ENCODE measurements at regions not wholly inside any gene's neighbourhood (a gene's known extent, or its start where the extent isn't known, plus 50 kb on each side); places are given as distances from the start of the nearest gene placed in this dataset.

DNA sequence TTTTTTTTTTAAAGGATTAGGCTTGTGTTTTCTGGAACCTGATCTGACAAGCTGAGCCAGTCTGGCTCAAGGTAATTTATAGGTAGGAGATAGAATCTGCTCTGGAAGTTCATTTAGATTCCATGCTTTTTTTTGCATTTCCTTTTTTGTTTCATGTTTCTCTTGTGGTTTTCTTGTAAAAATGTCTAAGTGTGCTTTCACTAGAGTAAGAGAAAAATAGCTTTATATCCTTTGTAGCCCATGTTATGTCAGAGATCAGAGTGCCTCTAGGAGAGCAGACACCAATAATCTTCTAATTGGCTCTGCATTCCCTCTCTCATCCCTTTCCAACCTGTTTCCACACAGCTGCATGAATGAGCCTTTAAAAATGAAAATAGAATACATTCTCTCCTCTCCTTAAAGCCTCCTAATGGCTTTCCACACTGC, 389.8 kb upstream of the KCNMB2 start:
- H3K36me3 Mint-ChIP-seq = no peaks in the 10 kb centered on the region
- H3K9me3 Mint-ChIP-seq = no peaks in the 10 kb centered on the region

DNA sequence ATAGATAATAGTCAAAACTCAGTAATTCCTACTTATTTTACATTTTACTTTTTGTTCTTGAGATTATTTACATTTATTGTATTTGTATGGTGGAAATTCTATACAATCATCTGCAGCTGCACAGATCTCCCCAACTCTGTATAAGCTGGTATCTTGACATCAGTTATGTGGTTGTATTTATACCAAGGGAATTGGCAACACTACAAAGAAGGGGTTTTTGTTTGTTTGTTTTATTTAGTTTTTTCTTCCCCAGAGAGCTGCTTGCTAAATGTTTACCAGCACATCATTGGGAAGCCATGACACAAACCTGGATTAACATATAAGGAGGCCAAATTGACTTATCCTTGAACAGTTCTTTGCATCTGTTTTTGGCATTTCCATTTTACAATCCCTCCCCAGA, 389.2 kb upstream of the KCNMB2 start:
- H3K4me3 Mint-ChIP-seq = no peak overlapping the region
- no peaks in the 10 kb centered on the region for H3K9me3 Mint-ChIP-seq
- H3K4me1 Mint-ChIP-seq = peaks cover 15% of the 10 kb centered on the region
- no peaks in the 10 kb centered on the region for H3K27me3 Mint-ChIP-seq
- H3K27ac Mint-ChIP-seq = no peak overlapping the region
- H3K36me3 Mint-ChIP-seq = no peaks in the 10 kb centered on the region

More for the DNA sequence above, 389.8 kb upstream of the KCNMB2 start:
- Mint-ChIP-seq H3K4me3 (no peak overlapping the region), H3K27me3 (no peaks in the 10 kb centered on the region), H3K4me1 (peaks cover 11% of the 10 kb centered on the region), H3K27ac (no peak overlapping the region)

DNA sequence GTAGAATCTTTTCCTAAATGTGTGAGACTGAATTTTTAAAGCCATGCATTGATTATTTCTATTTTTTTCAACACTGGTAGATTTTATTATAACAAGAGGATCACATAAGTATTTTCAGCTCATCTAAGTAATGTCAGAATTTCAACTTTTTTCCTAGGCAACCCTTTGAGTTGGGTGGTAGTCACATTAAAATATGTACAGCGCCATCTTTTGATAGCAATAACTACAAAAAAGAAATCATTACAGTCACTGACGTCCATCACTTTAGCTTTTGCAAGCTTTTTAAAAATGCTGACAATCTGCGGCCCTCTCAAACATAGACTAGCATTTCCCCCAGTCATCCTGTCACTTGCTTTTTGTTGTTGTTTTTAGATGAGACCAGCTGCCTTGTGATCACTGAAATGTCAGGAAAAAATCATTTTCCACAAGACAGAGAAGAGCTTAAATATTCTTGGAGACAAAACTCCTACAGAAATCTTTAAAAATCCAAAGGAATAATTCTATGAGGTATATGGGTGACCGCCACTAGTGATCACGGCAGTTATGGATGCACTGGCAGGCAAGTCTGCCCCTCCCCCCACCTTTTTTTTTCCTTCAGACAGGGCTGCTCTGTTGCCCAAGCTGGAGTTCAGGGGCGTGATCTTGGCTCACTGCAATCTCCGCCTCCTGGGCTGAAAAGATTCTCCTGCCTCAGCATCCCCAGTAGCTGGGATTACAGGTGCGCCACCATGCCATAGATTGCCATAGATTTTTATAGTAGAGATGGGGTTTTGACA, 384.0 kb upstream of the KCNMB2 start:
- Mint-ChIP-seq H3K4me3 (no peak overlapping the region), H3K36me3 (no peaks in the 10 kb centered on the region), H3K4me1 (peaks cover 11% of the 10 kb centered on the region), H3K27ac (no peak overlapping the region), H3K27me3 (no peaks in the 10 kb centered on the region), H3K9me3 (no peaks in the 10 kb centered on the region)

DNA sequence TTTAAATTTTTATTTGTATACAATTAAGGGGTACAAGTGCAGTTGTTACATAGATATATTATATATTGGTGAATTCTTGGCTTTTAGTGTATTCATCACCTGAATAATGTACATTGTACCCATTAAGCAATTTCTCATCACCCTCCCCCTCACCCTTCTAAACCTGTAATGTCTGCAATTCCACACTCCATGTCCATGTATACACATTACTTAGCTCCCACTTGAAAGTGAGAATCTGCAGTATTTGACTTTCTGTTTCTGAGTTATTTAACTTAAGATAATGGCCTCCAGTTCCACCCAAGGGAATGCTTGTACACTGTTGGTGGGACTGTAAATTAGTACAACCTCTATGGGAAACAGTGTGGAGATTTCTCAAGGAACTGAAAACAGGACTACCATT, 383.2 kb upstream of the KCNMB2 start:
- H3K9me3 Mint-ChIP-seq = no peaks in the 10 kb centered on the region
- no peaks in the 10 kb centered on the region for H3K36me3 Mint-ChIP-seq
- peaks cover 11% of the 10 kb centered on the region for H3K4me1 Mint-ChIP-seq
- no peaks in the 10 kb centered on the region for H3K27me3 Mint-ChIP-seq
- H3K4me3 Mint-ChIP-seq = no peak overlapping the region
- no peak overlapping the region for H3K27ac Mint-ChIP-seq

DNA sequence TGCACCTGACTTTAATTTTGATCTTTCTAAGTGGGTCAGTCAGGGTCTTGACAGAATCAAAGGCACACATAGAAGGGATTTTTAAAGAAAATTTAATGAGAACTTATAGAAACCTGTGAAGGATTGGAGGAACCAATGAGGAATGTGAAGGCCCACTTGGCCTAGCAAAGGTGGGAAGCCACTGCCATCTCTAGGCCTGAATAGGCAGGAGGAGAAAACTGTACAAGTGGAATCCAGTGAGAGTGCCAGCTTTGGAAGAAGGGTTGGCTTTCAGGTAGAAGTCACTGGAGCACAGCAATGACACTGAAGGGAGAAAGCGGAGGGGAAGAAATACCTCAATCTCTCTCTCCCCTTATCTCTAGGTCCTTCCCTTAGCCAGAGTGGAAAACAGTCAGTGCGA, 380.7 kb upstream of the KCNMB2 start:
- H3K27me3 Mint-ChIP-seq = peaks cover 2% of the 10 kb centered on the region
- peaks cover 7% of the 10 kb centered on the region for H3K4me1 Mint-ChIP-seq
- H3K9me3 Mint-ChIP-seq = no peaks in the 10 kb centered on the region
- no peaks in the 10 kb centered on the region for H3K36me3 Mint-ChIP-seq
- no peak overlapping the region for H3K4me3 Mint-ChIP-seq
- no peak overlapping the region for H3K27ac Mint-ChIP-seq

DNA sequence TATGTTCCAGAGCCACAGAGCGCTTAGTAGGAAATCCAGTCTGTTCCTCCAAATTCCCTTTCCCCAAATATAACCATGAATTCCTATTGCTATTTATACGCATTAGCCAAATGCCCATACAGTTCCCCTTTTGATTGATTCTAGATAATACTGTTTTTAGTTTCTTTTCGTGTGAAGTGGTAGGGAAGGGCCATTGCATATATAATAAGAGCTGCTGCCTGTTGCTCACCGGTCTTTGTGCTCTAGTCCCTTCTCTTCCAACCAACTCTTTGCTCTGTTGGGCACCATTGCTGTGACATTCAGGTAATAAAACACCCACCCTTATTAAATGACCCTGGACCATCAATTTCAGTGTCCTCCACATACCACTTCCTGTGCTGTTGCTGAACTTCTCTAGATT, 379.9 kb upstream of the KCNMB2 start:
- Mint-ChIP-seq H3K36me3 (no peaks in the 10 kb centered on the region), H3K4me1 (peaks cover 7% of the 10 kb centered on the region), H3K4me3 (no peak overlapping the region), H3K27ac (no peak overlapping the region), H3K27me3 (peaks cover 2% of the 10 kb centered on the region), H3K9me3 (no peaks in the 10 kb centered on the region)

DNA sequence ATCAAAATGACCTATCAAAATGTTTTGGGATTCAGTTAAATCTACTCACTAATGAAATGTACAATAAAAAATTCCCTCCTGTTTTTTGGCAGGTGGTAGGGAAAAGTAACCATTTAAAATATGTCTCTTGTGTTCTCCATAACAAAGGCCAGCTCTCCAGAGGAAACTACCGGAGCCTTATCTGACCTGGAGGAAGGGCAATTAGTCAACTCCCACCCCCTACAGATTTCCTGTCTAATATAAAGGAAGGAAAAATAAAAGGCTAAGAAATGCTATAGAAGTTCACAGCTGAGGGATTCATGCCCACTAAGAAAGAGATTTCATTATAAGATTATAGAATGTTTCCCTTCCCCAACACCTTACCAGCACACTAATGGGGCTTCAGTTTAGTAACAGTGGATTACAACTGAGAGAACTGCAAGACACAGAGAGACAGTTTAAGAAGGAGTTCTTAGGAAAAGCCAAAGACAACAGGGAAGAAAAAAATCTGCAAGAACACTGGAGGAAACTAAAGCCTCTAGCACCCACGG, 376.5 kb upstream of the KCNMB2 start:
- no peaks in the 10 kb centered on the region for H3K36me3 Mint-ChIP-seq
- H3K4me1 Mint-ChIP-seq = no peaks in the 10 kb centered on the region
- H3K27ac Mint-ChIP-seq = no peak overlapping the region
- no peaks in the 10 kb centered on the region for H3K9me3 Mint-ChIP-seq
- peaks cover 5% of the 10 kb centered on the region for H3K27me3 Mint-ChIP-seq
- H3K4me3 Mint-ChIP-seq = no peak overlapping the region

DNA sequence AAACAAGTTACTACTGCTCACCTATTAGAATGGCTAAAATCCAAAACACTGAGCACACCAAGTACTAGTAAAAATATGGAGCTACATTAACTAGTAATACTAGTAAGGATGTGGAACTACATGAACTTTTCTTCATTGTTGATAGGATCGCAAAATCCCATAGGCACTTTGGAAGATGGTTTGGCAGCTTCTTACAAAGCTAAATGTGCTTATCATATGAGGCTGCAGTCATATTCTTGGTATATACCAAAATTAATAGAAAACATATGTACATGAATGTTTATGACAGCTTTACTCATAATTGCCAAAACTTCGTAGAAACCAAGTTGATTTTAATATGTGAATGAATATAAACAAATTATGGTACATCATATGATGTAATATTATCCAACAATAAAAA, 366.8 kb upstream of the KCNMB2 start:
- no peaks in the 10 kb centered on the region for H3K36me3 Mint-ChIP-seq
- peaks cover 3% of the 10 kb centered on the region for H3K27me3 Mint-ChIP-seq
- H3K9me3 Mint-ChIP-seq = no peaks in the 10 kb centered on the region
- H3K4me3 Mint-ChIP-seq = no peak overlapping the region
- H3K27ac Mint-ChIP-seq = no peak overlapping the region
- H3K4me1 Mint-ChIP-seq = no peaks in the 10 kb centered on the region

DNA sequence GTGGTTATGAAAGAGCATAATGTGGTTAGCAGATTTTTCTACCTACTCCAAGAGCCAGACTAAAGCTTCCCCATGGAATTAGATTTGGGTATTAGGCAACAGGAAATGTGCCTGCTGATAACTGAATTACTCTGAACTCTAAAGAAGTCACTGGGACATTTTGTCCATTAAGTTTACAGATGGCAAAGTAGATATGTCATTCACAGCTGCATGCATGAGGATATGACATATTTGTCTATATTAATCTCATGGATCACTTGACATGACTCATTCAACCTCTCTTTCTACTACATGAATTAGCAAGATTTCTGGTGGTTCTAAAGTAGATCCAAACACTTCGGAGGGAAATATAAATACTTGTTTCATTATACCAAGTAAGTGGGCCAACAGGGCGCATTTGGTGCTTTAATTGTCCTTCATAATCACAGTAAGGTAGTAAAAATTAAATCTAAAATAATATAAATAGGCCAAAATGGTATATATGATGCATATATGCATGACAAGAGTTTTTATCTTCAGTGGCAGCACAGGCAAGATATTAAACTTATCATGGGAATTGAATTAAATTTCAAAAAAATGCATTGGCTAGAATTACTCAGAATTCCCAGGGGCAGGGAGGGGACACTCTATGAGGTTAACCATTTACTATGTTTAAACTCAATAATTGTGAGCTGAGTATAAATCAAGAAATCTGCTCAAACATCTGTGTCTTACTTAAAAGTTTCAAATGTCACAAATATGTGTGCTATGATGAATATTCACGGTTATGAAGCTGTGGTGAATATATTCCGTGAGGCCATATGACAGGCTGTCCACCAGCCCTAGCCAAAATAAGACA, 365.3 kb upstream of the KCNMB2 start:
- no peaks in the 10 kb centered on the region for H3K4me1 Mint-ChIP-seq
- H3K4me3 Mint-ChIP-seq = no peak overlapping the region
- H3K27ac Mint-ChIP-seq = no peak overlapping the region
- peaks cover 3% of the 10 kb centered on the region for H3K27me3 Mint-ChIP-seq
- H3K9me3 Mint-ChIP-seq = no peaks in the 10 kb centered on the region
- H3K36me3 Mint-ChIP-seq = no peaks in the 10 kb centered on the region

DNA sequence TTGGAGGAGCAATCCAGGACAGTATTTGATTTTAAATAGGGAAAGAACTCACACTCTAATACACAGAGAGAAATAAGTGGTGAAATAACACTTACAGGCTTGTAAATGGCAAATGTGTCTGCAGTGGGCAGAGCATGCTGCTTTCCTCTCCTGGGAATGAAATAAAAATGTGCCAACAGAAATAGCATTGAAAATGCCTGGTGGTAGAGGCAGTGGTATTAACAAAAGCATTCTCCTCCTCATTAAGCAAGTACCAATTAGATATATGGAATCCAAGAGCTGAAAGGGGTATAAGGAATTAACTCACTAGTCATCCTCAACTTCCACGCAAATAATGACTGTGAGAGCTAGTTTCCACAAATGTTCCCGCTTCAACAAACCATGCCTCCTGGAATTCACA, 364.1 kb upstream of the KCNMB2 start:
- Mint-ChIP-seq H3K9me3 (no peaks in the 10 kb centered on the region), H3K36me3 (no peaks in the 10 kb centered on the region), H3K4me3 (no peak overlapping the region)

DNA sequence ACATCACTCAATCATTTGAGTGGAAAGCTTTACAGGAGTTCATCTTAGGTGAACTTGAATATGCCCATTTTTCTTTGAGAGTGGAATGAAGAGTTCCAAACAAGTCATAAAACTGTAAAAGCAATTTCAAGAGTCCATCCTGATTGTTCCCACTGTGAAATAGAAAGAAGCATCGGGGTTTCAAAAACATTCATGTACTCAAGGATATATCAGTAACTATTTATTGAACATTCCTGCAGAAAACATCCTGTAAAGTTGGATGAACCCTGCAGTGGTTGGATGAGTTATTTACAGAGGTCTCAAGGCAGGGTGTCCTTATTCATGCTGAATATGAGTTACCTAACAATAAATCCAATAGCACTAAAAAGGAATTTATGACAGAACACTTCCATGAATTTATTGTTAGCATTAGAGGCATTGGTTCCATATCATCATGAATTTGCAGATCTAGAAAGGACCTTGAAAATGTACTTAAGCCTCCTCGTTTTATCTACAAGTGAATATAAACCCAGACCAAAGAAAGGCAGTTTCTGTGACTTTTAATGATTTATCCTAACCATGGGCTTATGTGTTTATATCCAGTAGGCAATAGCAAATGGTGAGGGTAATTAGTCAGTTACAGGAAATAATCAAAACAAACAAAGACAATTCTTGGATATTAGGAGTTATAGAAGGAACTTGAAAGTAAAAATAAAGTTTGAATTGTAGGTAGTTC, 361.9 kb upstream of the KCNMB2 start:
- Mint-ChIP-seq H3K4me3 (no peak overlapping the region), H3K27ac (no peak overlapping the region), H3K9me3 (no peaks in the 10 kb centered on the region), H3K4me1 (no peaks in the 10 kb centered on the region), H3K27me3 (no peaks in the 10 kb centered on the region), H3K36me3 (no peaks in the 10 kb centered on the region)

More for the DNA sequence above, 364.1 kb upstream of the KCNMB2 start:
- Mint-ChIP-seq H3K27ac (no peak overlapping the region), H3K27me3 (peaks cover 3% of the 10 kb centered on the region), H3K4me1 (no peaks in the 10 kb centered on the region)

DNA sequence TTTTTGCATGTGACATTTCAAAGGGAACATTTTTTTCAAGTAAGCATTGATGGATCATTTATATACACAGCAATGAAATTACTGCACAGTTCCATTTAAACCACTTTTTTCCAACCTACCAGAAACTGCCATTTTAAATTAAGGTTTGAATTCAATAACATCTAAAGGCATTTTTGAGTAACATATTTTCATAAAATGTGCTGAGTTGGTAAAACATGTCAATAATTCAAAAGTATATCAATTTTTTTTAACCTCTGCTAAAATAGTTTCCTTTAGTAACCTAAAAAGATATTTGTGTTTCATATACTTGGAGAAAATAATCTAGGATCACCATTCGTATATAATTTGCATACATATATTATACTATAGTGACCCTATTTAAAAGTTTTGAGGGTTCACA, 355.1 kb upstream of the KCNMB2 start:
- H3K9me3 Mint-ChIP-seq = peaks cover 6% of the 10 kb centered on the region
- no peaks in the 10 kb centered on the region for H3K4me1 Mint-ChIP-seq
- no peaks in the 10 kb centered on the region for H3K27me3 Mint-ChIP-seq
- H3K4me3 Mint-ChIP-seq = no peak overlapping the region
- H3K27ac Mint-ChIP-seq = no peak overlapping the region
- H3K36me3 Mint-ChIP-seq = no peaks in the 10 kb centered on the region

DNA sequence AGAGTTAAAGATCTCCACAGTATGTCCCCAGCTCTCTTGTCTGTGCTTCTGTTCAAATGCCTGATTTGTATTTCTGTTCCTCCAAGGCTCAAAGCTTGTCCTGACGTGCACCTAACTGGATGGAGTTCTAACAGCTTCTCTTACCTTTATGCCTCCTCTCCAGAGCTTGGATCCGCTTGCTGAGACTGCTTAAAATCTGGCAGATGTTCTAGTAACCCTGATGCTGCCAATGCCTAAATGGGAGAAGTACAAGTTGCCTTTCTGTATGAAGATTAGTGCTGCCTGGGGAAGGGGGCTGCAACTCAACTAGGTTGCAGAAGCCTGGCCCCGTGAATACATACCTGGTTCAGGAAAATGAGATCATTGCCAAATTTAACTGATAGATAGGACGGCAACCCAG, 354.5 kb upstream of the KCNMB2 start:
- no peak overlapping the region for H3K4me3 Mint-ChIP-seq
- no peaks in the 10 kb centered on the region for H3K27me3 Mint-ChIP-seq
- no peaks in the 10 kb centered on the region for H3K4me1 Mint-ChIP-seq
- peaks cover 6% of the 10 kb centered on the region for H3K9me3 Mint-ChIP-seq
- no peak overlapping the region for H3K27ac Mint-ChIP-seq
- H3K36me3 Mint-ChIP-seq = no peaks in the 10 kb centered on the region

DNA sequence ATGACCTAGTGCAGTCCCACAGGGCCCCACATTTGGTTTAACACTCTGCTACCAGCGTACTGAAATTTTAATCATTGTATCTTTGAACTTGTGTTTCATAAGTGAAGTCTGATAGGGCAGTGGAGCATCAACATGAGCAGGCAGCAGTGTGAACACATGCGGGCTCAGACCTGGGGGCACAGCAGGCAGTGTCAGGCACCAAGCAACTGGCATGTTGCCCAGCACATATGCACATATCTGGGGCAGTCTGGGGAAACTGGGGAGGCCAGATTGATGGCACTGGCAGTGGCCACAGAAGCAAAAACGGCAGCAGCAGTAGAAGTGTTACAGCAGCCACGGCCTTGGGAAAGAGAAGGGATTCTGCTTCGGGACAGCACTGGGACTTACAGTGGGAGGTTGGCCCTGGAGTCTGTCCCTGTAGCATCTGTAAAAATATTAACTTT, 353.9 kb upstream of the KCNMB2 start:
- no peak overlapping the region for H3K4me3 Mint-ChIP-seq
- H3K9me3 Mint-ChIP-seq = peaks cover 6% of the 10 kb centered on the region
- no peak overlapping the region for H3K27ac Mint-ChIP-seq

DNA sequence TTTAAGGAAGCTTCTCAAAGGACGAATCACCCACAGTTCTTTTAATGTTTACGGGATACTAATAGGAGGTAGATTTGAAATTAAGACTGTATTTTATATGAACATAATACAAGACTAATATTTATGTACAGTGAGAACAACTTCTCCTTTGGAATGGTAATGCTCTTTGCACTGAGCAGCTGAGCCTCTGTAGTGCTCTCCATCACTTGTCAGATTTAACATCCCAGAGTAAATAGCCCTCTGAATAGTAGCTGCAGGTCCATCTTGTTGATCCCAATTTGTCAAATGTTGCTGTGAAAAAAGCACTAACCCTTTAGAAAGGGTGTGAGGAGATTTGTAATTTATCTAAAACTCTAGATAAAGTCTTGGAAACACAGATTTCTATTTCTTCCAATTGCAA, 351.4 kb upstream of the KCNMB2 start:
- H3K27me3 Mint-ChIP-seq = no peaks in the 10 kb centered on the region

More for the DNA sequence above, 353.9 kb upstream of the KCNMB2 start:
- H3K27me3 Mint-ChIP-seq = no peaks in the 10 kb centered on the region
- no peaks in the 10 kb centered on the region for H3K36me3 Mint-ChIP-seq
- H3K4me1 Mint-ChIP-seq = no peaks in the 10 kb centered on the region

More for the DNA sequence above, 351.4 kb upstream of the KCNMB2 start:
- Mint-ChIP-seq H3K4me1 (no peaks in the 10 kb centered on the region), H3K36me3 (no peaks in the 10 kb centered on the region), H3K9me3 (peaks cover 6% of the 10 kb centered on the region), H3K4me3 (no peak overlapping the region), H3K27ac (no peak overlapping the region)

All from activated naive CD4-positive, alpha-beta T cell treated with anti-CD3 and anti-CD28 coated beads, Interleukin-2, amount 50 U/mL, for 24 hours (primary cell).